OCI-LY3 (cell line): ENCODE measurements at regions not wholly inside any gene's neighbourhood (a gene's known extent, or its start where the extent isn't known, plus 50 kb on each side); places are given as distances from the start of the nearest gene placed in this dataset.

Source experiments
- H2AFZ ChIP-seq: fragments of 200-600, 300-600 bp; shearing (Covaris generic); 2 replicates; pipeline ENCODE4 v1.6.0; 2014; ENCODE audit warnings: antibody characterized with exemption, low read depth, low read length
- H3K27ac ChIP-seq: fragments of 200-600, 300-600 bp; sonication (generic); 2 replicates; pipeline ENCODE4 v1.5.1; 2014; ENCODE audit warnings: mild to moderate bottlenecking, low read length, moderate library complexity, mixed read lengths
- H3K27me3 ChIP-seq: fragments of 200-600, 300-600 bp; sonication (generic); 2 replicates; pipeline ENCODE4 v1.6.1; 2014; ENCODE audit warnings: low read depth, low read length, mixed read lengths
- H3K36me3 ChIP-seq: fragments of 200-600, 300-600 bp; sonication (generic); replicated peaks from 2 replicates; pipeline ENCODE3; 2014; ENCODE audit warnings: low read depth, low read length, mixed read lengths
- H3K4me1 ChIP-seq: fragments of 300-600, 200-600 bp; sonication (generic); 2 replicates; pipeline ENCODE4 v1.6.1; 2014; ENCODE audit warnings: low read length, mixed read lengths
- H3K4me2 ChIP-seq: fragments of 200-600, 300-600 bp; sonication (generic); 2 replicates; pipeline ENCODE4 v1.6.1; 2014; ENCODE audit warnings: low read length, mixed read lengths
- H3K4me3 ChIP-seq: fragments of 300-600, 200-600 bp; sonication (generic); 2 replicates; pipeline ENCODE4 v1.5.1; 2014; ENCODE audit warnings: antibody characterized with exemption, mild to moderate bottlenecking, low read length, moderate library complexity
- H3K79me2 ChIP-seq: fragments of 300-600, 200-600 bp; shearing (Covaris generic); 2 replicates; pipeline ENCODE4 v1.6.1; 2014; ENCODE audit warnings: mild to moderate bottlenecking, low read length, mixed read lengths
- H3K9ac ChIP-seq: fragments of 300-600, 200-600 bp; shearing (Covaris generic); 2 replicates; pipeline ENCODE4 v1.6.0; 2014; ENCODE audit warnings: mild to moderate bottlenecking, low read length, moderate library complexity
- H3K9me3 ChIP-seq: fragments of 200-600, 300-600 bp; shearing (Covaris generic); 2 replicates; pipeline ENCODE4 v1.6.1; 2014; ENCODE audit warnings: low read length, mixed read lengths; ENCODE audit not compliant: insufficient read depth
- H4K20me1 ChIP-seq: fragments of 200-600, 300-600 bp; sonication (generic); 2 replicates; pipeline ENCODE4 v1.6.1; 2016; ENCODE audit warnings: low read length, mixed read lengths; ENCODE audit not compliant: insufficient read depth
- CTCF ChIP-seq: fragments of 200-600, 300-600 bp; sonication (generic); IDR thresholded peaks from 2 replicates; pipeline ENCODE4 v1.5.1; 2014; ENCODE audit warnings: antibody characterized with exemption, low read length, low read depth
- EZH2phosphoT487 ChIP-seq: fragments of 200-600 bp; shearing (Covaris generic); IDR thresholded peaks from 2 replicates; pipeline ENCODE4 v1.6.1; 2018; ENCODE audit warnings: antibody characterized with exemption, mixed run types, low read depth

GRCh38 chr1:186575348-186575747, 104.9 kb downstream of the PTGS2 start:
- no peaks in the 10 kb centered on the region for H3K9me3 ChIP-seq
- no peaks in the 10 kb centered on the region for H3K27me3 ChIP-seq
- H3K4me2 ChIP-seq: no peak overlapping the region
- H3K79me2 ChIP-seq: no peaks in the 10 kb centered on the region
- H3K4me1 ChIP-seq: no peaks in the 10 kb centered on the region
- no peak overlapping the region for H3K4me3 ChIP-seq
- no peak overlapping the region for H3K9ac ChIP-seq
- TF ChIP-seq EZH2phosphoT487: no peak
- no peak for TF ChIP-seq CTCF
- no peaks in the 10 kb centered on the region for H3K36me3 ChIP-seq
- H3K27ac ChIP-seq: no peak overlapping the region
- no peaks in the 10 kb centered on the region for H4K20me1 ChIP-seq
- H2AFZ ChIP-seq: no peak overlapping the region

GRCh38 chr1:186574926-186575325, 105.3 kb downstream of the PTGS2 start:
- H4K20me1 ChIP-seq: no peaks in the 10 kb centered on the region

GRCh38 chr1:186572509-186572908, 107.7 kb downstream of the PTGS2 start:
- Histone ChIP-seq H3K27ac (no peak overlapping the region), H3K36me3 (no peaks in the 10 kb centered on the region), H3K4me1 (no peaks in the 10 kb centered on the region), H2AFZ (no peak overlapping the region), H4K20me1 (no peaks in the 10 kb centered on the region), H3K79me2 (no peaks in the 10 kb centered on the region), H3K9ac (no peak overlapping the region), H3K9me3 (no peaks in the 10 kb centered on the region), H3K4me2 (no peak overlapping the region), H3K4me3 (no peak overlapping the region), H3K27me3 (no peaks in the 10 kb centered on the region)
- TF ChIP-seq EZH2phosphoT487: no peak
- TF ChIP-seq CTCF: no peak

More at GRCh38 chr1:186574926-186575325, 105.3 kb downstream of the PTGS2 start:
- no peaks in the 10 kb centered on the region for H3K36me3 ChIP-seq
- no peak overlapping the region for H2AFZ ChIP-seq
- H3K27me3 ChIP-seq: no peaks in the 10 kb centered on the region
- no peak overlapping the region for H3K27ac ChIP-seq
- no peaks in the 10 kb centered on the region for H3K4me1 ChIP-seq
- no peak overlapping the region for H3K9ac ChIP-seq
- no peaks in the 10 kb centered on the region for H3K79me2 ChIP-seq
- H3K4me2 ChIP-seq: no peak overlapping the region
- no peak overlapping the region for H3K4me3 ChIP-seq
- TF ChIP-seq EZH2phosphoT487: no peak
- TF ChIP-seq CTCF: no peak
- no peaks in the 10 kb centered on the region for H3K9me3 ChIP-seq

- H4K20me1 ChIP-seq: no peaks in the 10 kb centered on the region
- H3K27ac ChIP-seq: no peak overlapping the region
- H3K4me3 ChIP-seq: no peak overlapping the region
- no peak overlapping the region for H3K4me2 ChIP-seq
- H3K27me3 ChIP-seq: no peaks in the 10 kb centered on the region
- H3K9ac ChIP-seq: no peak overlapping the region
- H3K36me3 ChIP-seq: no peaks in the 10 kb centered on the region
- TF ChIP-seq CTCF (no peak), EZH2phosphoT487 (no peak)
- no peaks in the 10 kb centered on the region for H3K79me2 ChIP-seq
- H3K9me3 ChIP-seq: no peaks in the 10 kb centered on the region
- no peaks in the 10 kb centered on the region for H3K4me1 ChIP-seq
- no peak overlapping the region for H2AFZ ChIP-seq
These were observed 108.5 kb downstream of the PTGS2 start for GRCh38 chr1:186571771-186572170.
